Endothelial cell of umbilical vein (primary cell): ENCODE measurements at regions not wholly inside any gene's neighbourhood (a gene's known extent, or its start where the extent isn't known, plus 50 kb on each side); places are given as distances from the start of the nearest gene placed in this dataset.

Experiments
- BruUV-seq: library from RNA; stranded (reverse); fragments of 400-500 nt; replicated peaks from 2 replicates; lab custom pipeline; 2021; lab: Mats Ljungman, UMichigan
- CTCF ChIA-PET: fragments of 300-600, 350-600 bp; sonication (Branson Sonifier 250); formaldehyde crosslinking; loops from one replicate; lab custom pipeline; 2021; ENCODE audit warnings: antibody characterized with exemption, inconsistent platforms; lab: Charles Lee
- POLR2A ChIA-PET: fragments of 300-600, 350-600 bp; sonication (Branson Sonifier 250); formaldehyde crosslinking; loops from one replicate; lab custom pipeline; 2021; ENCODE audit warnings: antibody characterized with exemption, inconsistent platforms; lab: Charles Lee
- DNase-seq: peaks from one replicate; pipeline ENCODE4 v3.0.0-alpha.2; 2011; ENCODE audit warnings: low read depth, low spot score
- FAIRE-seq: peaks from 2 replicates; lab custom pipeline; 2011; peaks lifted over from hg19 to GRCh38; lab: Jason Lieb, UNC
- H2AFZ ChIP-seq: 2 replicates; pipeline ENCODE4 v1.6.0; 2012; ENCODE audit warnings: low read depth, low read length, control low read depth, inconsistent platforms
- H3K27ac ChIP-seq: 2 replicates; pipeline ENCODE4 v1.5.1; 2011; ENCODE audit warnings: low read depth, mild to moderate bottlenecking, control low read depth, low read length, moderate library complexity; ENCODE audit not compliant: insufficient read depth
- H3K27me3 ChIP-seq, 2 experiments: 2 replicates each; pipeline versions ENCODE4 v1.6.0 to v1.6.1; 2011; ENCODE audit warnings: low read length in 2 of 2, mixed read lengths in 1 of 2; ENCODE audit not compliant: control insufficient read depth in 2 of 2, insufficient read depth in 2 of 2
- H3K36me3 ChIP-seq, 2 experiments: 2 replicates in 1 of 2; 3 replicates in 1 of 2; pipeline ENCODE4 v1.5.1; 2011; ENCODE audit warnings: low read length in 2 of 2, mild to moderate bottlenecking in 1 of 2, moderate library complexity in 1 of 2; ENCODE audit not compliant: control insufficient read depth in 2 of 2, insufficient read depth in 2 of 2; ENCODE audit errors: extremely low read depth in 1 of 2
- H3K4me1 ChIP-seq: 3 replicates; pipeline ENCODE4 v1.5.1; 2011; ENCODE audit warnings: mild to moderate bottlenecking, low read length; ENCODE audit not compliant: control insufficient read depth, insufficient read depth; ENCODE audit errors: extremely low read depth
- H3K4me2 ChIP-seq: 2 replicates; pipeline ENCODE4 v1.6.1; 2011; ENCODE audit warnings: low read length, control low read depth, mixed read lengths; ENCODE audit not compliant: insufficient read depth
- H3K4me3 ChIP-seq, 3 experiments: fragments of 200-600 bp in 1 of 3; sonication (generic), shearing (Covaris generic) in 1 of 3; replicated peaks in 1 of 3; 2 replicates each; pipeline ENCODE4 v1.5.1; 2011 to 2016; ENCODE audit warnings: control low read depth in 3 of 3, low read length in 3 of 3, mild to moderate bottlenecking in 2 of 3, inconsistent platforms in 1 of 3, low read depth in 1 of 3, moderate library complexity in 1 of 3; ENCODE audit not compliant: insufficient read depth in 1 of 3
- H3K79me2 ChIP-seq: 2 replicates; pipeline ENCODE4 v1.6.0; 2012; ENCODE audit warnings: low read length, inconsistent platforms; ENCODE audit not compliant: control insufficient read depth, insufficient read depth
- H3K9ac ChIP-seq: replicated peaks from 2 replicates; pipeline ENCODE3; 2011; ENCODE audit warnings: low read length, control low read depth; ENCODE audit not compliant: insufficient read depth; ENCODE audit errors: extremely low read depth
- H3K9me1 ChIP-seq: replicated peaks from 3 replicates; pipeline ENCODE4 v1.6.0; 2011; ENCODE audit warnings: mild to moderate bottlenecking, low read length; ENCODE audit not compliant: control insufficient read depth, insufficient read depth; ENCODE audit errors: extremely low read depth
- H3K9me3 ChIP-seq: replicated peaks from 2 replicates; pipeline ENCODE4 v1.5.1; 2012; ENCODE audit warnings: low read length, inconsistent platforms; ENCODE audit not compliant: control insufficient read depth, insufficient read depth
- H4K20me1 ChIP-seq: replicated peaks from 2 replicates; pipeline ENCODE3; 2011; ENCODE audit warnings: mild to moderate bottlenecking, low read length; ENCODE audit not compliant: control insufficient read depth, insufficient read depth; ENCODE audit errors: extremely low read depth
- CTCF ChIP-seq, 2 donors: IDR thresholded peaks; 1 replicate in 1 of 2; 2 replicates in 1 of 2; pipeline ENCODE4 v1.5.1; 2011; ENCODE audit warnings: low read length in 2 of 2, mild to moderate bottlenecking in 2 of 2, moderate library complexity in 2 of 2, control low read depth in 1 of 2, inconsistent platforms in 1 of 2, low read depth in 1 of 2; ENCODE audit not compliant: insufficient read depth in 1 of 2; ENCODE audit errors: extremely low read depth in 1 of 2
- EZH2 ChIP-seq: IDR thresholded peaks from 2 replicates; pipeline ENCODE4 v1.6.1; 2012; ENCODE audit warnings: borderline replicate concordance, low read depth, mild to moderate bottlenecking, moderate library complexity, low read length, inconsistent platforms; ENCODE audit not compliant: severe bottlenecking
- FOS ChIP-seq: IDR thresholded peaks from 2 replicates; pipeline ENCODE4 v1.6.1; 2011; ENCODE audit warnings: mild to moderate bottlenecking, low read length, moderate library complexity, borderline replicate concordance; ENCODE audit not compliant: insufficient read depth
- GATA2 ChIP-seq: IDR thresholded peaks from 2 replicates; pipeline ENCODE4 v1.7.0; 2011; ENCODE audit warnings: low read depth, mild to moderate bottlenecking, moderate library complexity, mixed read lengths, low read length; ENCODE audit not compliant: insufficient read length, insufficient read depth
- JUN ChIP-seq: IDR thresholded peaks from 2 replicates; pipeline ENCODE4 v1.6.1; 2011; ENCODE audit warnings: borderline replicate concordance, low read depth; ENCODE audit not compliant: insufficient read length, insufficient read depth
- MAX ChIP-seq: IDR thresholded peaks from 2 replicates; pipeline ENCODE4 v1.6.1; 2011; ENCODE audit not compliant: insufficient read depth, insufficient read length
- MYC ChIP-seq: IDR thresholded peaks from one replicate; pipeline ENCODE4 v1.6.1; 2011; ENCODE audit warnings: mild to moderate bottlenecking, low read depth, low read length
- POLR2A ChIP-seq: IDR thresholded peaks from 2 replicates; pipeline ENCODE4 v1.6.1; 2012; ENCODE audit warnings: low read depth, mild to moderate bottlenecking, control low read depth, low read length
- POLR2AphosphoS5 ChIP-seq: IDR thresholded peaks from 2 replicates; pipeline ENCODE4 v1.6.1; 2012; ENCODE audit warnings: low read depth, mild to moderate bottlenecking, control low read depth, low read length, moderate library complexity; ENCODE audit not compliant: insufficient read depth
- dilution Hi-C: fragments of 300-500 bp; cut with MboI; formaldehyde crosslinking; loops from one replicate; pipeline ENCODE4 v1.15.0; 2019; ENCODE audit warnings: low sequenced_read_pairs; ENCODE audit not compliant: extremely low pct_ligation_motif_present
- intact Hi-C: fragments of 100-400 bp; cut with micrococcal nuclease; formaldehyde crosslinking; loops from one replicate; pipeline ENCODE4 v1.10.0; 2022

GRCh38 chr12:58301730-58302122 lies 360.4 kb downstream of the ATP23 start:
- CTCF ChIA-PET, result no interaction called here
- TF ChIP-seq POLR2A, result no peak
- no peak for TF ChIP-seq EZH2
- no peak for TF ChIP-seq FOS
- TF ChIP-seq MAX, result no peak
- no peak for TF ChIP-seq POLR2AphosphoS5
- TF ChIP-seq GATA2, result no peak
- TF ChIP-seq CTCF (IDR thresholded peaks at IDR 0.05; ENCODE audit: extremely low read depth in 1 of 2, insufficient read depth in 1 of 2, low read depth in 1 of 2, low read length in 2 of 2), result no peak
- no peak for TF ChIP-seq JUN
- no peak for TF ChIP-seq MYC
- Histone ChIP-seq H3K4me3 (no peak overlapping the region), H3K27me3 (no peaks in the 10 kb centered on the region), H3K4me1 (peaks cover 2% of the 10 kb centered on the region), H4K20me1 (no peaks in the 10 kb centered on the region), H3K4me2 (no peak overlapping the region), H3K79me2 (no peaks in the 10 kb centered on the region), H3K36me3 (no peaks in the 10 kb centered on the region), H3K9me3 (no peaks in the 10 kb centered on the region), H3K9me1 (no peaks in the 10 kb centered on the region), H3K9ac (no peak overlapping the region), H3K27ac (no peak overlapping the region), H2AFZ (no peak overlapping the region)
- dilution Hi-C loops, result no loop called here
- no TSS peak for BruUV-seq
- no peak for DNase-seq
- no peak for FAIRE-seq
- POLR2A ChIA-PET, result no interaction called here
- intact Hi-C loops, result no loop called here
